T-helper 22 cell (primary cell): ENCODE measurements at regions not wholly inside any gene's neighbourhood (a gene's known extent, or its start where the extent isn't known, plus 50 kb on each side); places are given as distances from the start of the nearest gene placed in this dataset.
"Not testable (repeated sequence)": the region's sequence is repeated elsewhere in the genome, so short reads cannot be mapped to it uniquely, and the experiment has no call there.

Source experiments
- DNase-seq: peaks from one replicate; pipeline ENCODE4 v3.0.0-alpha.2; 2020; ENCODE audit warnings: low read depth

GRCh38 chrX:55813150-55813549 is 95.6 kb downstream of the RRAGB start:
- DNase-seq = no peak

DNA sequence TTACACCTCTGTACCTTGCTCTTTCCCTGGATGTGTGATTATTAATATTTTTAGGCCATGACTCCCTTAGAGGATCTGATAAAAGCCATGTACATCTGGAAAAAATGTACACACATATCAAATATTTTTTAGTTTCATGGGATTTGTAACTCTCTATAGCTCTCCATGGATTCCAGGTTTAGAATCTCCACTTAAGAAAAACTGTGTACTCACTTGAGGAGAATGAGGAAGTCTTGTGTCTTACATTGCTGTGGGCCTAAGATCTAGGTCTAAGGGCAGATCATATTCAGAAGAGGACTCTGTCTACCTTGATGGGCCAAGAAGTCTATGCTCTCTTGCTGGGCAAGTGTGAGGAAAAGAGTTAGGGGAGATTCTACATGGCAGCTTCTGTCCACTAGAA is 98.0 kb downstream of the RRAGB start:
- DNase-seq = no peak

DNA sequence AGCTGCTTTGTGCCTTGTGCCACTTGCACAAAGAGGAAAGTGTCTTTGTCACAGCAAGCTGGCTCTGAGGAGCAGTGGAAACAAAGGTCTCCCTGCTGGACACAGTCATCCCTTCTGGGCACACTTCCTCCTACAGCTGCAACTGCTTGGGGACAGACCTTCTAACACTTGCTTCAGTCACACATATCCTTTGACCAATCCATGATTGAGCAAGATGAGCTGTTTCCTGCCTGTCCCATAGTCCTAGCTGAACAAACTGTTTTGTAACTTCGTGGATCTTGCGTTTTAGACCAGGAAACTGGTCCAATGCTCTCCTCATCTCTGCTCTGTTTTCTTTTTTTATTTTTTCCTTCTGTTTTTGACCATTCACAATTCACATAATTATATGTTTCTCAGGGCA is 98.5 kb downstream of the RRAGB start:
- DNase-seq = no peak

- DNase-seq = no peak
Observed at GRCh38 chrX:55818673-55819375, 101.3 kb downstream of the RRAGB start.

DNA sequence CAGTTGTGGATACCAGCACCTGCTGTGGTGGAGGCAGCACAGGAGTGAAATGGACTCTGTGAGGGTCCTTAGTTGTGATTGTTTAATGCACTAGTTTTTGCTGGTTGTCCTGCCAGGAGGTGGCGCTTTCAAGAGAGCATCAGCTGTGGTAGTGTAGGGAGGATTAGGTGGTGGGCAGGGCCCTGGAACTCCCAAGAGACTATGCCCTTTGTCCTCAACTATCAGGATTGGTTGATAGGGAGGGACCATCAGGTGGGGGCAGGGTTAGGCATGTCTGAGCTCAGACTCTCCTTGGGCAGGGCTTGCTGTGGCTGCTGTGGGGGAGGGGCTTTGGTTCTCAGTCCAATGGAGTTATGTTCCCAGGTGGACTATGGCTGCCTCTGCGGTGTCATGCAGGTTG is 121.9 kb downstream of the RRAGB start:
- DNase-seq = no peak

GRCh38 chrX:55841962-55842752 is 124.6 kb downstream of the RRAGB start:
- no peak for DNase-seq

DNA sequence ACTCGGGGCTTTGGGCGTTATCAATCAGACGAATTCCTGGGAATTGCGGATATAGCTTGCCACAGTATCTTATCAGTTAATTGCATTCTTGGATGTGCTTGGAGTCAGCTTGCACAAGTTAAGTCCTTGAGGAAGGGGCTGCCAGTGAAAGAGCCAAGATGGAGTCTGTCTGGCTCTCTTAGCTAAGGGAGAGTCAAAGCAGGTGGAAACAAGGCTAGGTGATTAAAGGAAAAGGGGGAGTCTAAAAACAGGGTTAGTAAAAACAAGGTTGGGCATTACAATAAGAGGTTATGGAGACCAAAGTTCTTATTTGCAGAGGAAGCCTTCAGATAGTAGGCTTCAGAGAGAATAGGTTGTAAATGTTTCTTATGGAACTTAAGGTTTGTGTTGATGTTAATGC is 149.2 kb downstream of the RRAGB start:
- DNase-seq = not testable (repeated sequence)

- no peak for DNase-seq
Observed at GRCh38 chrX:55867181-55867651, 149.7 kb downstream of the RRAGB start.

GRCh38 chrX:55867708-55868107 is 150.2 kb downstream of the RRAGB start:
- DNase-seq = no peak

GRCh38 chrX:55874807-55875206 is 157.3 kb downstream of the RRAGB start:
- no peak for DNase-seq

DNA sequence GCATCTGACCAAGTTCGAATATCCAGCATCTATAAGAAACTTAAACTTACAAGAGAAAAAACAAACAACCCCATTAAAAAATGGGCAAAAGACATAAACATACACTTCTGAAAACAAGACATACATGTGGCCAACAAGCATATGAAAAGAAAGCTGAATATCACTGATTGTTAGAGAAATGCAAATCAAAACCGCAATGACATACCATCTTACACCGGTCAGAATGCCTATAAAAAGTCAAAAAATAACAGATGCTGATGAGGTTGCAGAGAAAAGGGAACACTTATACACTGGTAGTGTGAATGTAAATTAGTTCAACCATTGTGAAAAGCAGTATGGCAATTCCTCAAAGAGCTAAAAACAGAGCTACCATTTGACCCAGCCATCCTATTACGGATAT is 166.0 kb downstream of the RRAGB start:
- DNase-seq = not testable (repeated sequence)

GRCh38 chrX:55907968-55908607 is 190.5 kb downstream of the RRAGB start:
- DNase-seq = peak; percentile 8

- no peak for DNase-seq
Observed at GRCh38 chrX:55908661-55909212, 191.2 kb downstream of the RRAGB start.

GRCh38 chrX:55919367-55920221 is 202.0 kb downstream of the RRAGB start:
- no peak for DNase-seq

GRCh38 chrX:55924574-55924973 is 207.0 kb downstream of the RRAGB start:
- DNase-seq = no peak

GRCh38 chrX:55928529-55928928 is 211.0 kb downstream of the RRAGB start:
- not testable (repeated sequence) for DNase-seq
